B cell (primary cell): ENCODE measurements at regions not wholly inside any gene's neighbourhood (a gene's known extent, or its start where the extent isn't known, plus 50 kb on each side); places are given as distances from the start of the nearest gene placed in this dataset.

Source experiments
- ATAC-seq: fragments of 200-7000 bp; cut with Tn5 transposase; one replicate; pipeline ENCODE4 v1.10.0; 2021; ENCODE audit warnings: low read depth, mild to moderate bottlenecking, moderate number of reproducible peaks, moderate library complexity
- CTCF ChIA-PET: fragments of 350-600 bp; sonication (Branson Sonifier 250); formaldehyde crosslinking; loops from one replicate; lab custom pipeline; 2021; ENCODE audit warnings: antibody characterized with exemption, inconsistent platforms; lab: Charles Lee
- POLR2A ChIA-PET: fragments of 350-600 bp; sonication (Branson Sonifier 250); formaldehyde crosslinking; loops from one replicate; lab custom pipeline; 2021; ENCODE audit warnings: antibody characterized with exemption; lab: Charles Lee
- DNase-seq: peaks from one replicate; pipeline ENCODE4 v3.0.0; 2013
- H2AFZ ChIP-seq: 2 replicates; pipeline ENCODE4 v1.6.1; 2012; ENCODE audit warnings: mild to moderate bottlenecking, low read depth, low read length; ENCODE audit not compliant: insufficient read depth, poor library complexity, severe bottlenecking
- H3K27ac ChIP-seq, 2 donors: 1 replicate in 1 of 2; 2 replicates in 1 of 2; pipeline ENCODE4 v1.5.1; 2012 to 2013; ENCODE audit warnings: low read length in 2 of 2, mild to moderate bottlenecking in 2 of 2, moderate library complexity in 1 of 2
- H3K27me3 ChIP-seq, 4 experiments: fragments of 200-600 bp in 1 of 4; sonication (generic) in 1 of 4; replicated peaks in 1 of 4; 1 replicate in 2 of 4; 2 replicates in 2 of 4; pipeline versions ENCODE4 v1.6.1 to v1.7.0; 2013 to 2016; ENCODE audit warnings: low read length in 3 of 4, mild to moderate bottlenecking in 2 of 4, mixed read lengths in 1 of 4, moderate library complexity in 1 of 4; ENCODE audit not compliant: insufficient read depth in 4 of 4, control insufficient read depth in 3 of 4; ENCODE audit errors: control extremely low read depth in 1 of 4
- H3K36me3 ChIP-seq, 2 experiments: replicated peaks in 1 of 2; 1 replicate in 1 of 2; 2 replicates in 1 of 2; pipeline versions ENCODE4 v1.6.1 to v1.7.1; 2013; ENCODE audit warnings: low read length in 1 of 2; ENCODE audit not compliant: insufficient read depth in 2 of 2, control insufficient read depth in 1 of 2; ENCODE audit errors: control extremely low read depth in 1 of 2, extremely low read depth in 1 of 2
- H3K4me1 ChIP-seq, 2 donors: fragments of 200-600 bp in 1 of 2; sonication (generic) in 1 of 2; 1 replicate in 1 of 2; 2 replicates in 1 of 2; pipeline versions ENCODE4 v1.5.1 to v1.6.1; 2013 to 2017; ENCODE audit warnings: low read length in 2 of 2; ENCODE audit not compliant: control insufficient read depth in 2 of 2, insufficient read depth in 2 of 2
- H3K4me2 ChIP-seq: replicated peaks from 2 replicates; pipeline ENCODE3; 2012; ENCODE audit warnings: mild to moderate bottlenecking, low read depth, low read length; ENCODE audit not compliant: poor library complexity, severe bottlenecking
- H3K4me3 ChIP-seq, 5 experiments: fragments of 200-600 bp in 1 of 5; sonication (generic) in 1 of 5; 1 replicate in 3 of 5; 2 replicates in 2 of 5; pipeline versions ENCODE4 v1.5.1 to v1.7.0; 2011 to 2016; ENCODE audit warnings: low read length in 4 of 5, mild to moderate bottlenecking in 4 of 5, low read depth in 2 of 5, control low read depth in 1 of 5, moderate library complexity in 1 of 5; ENCODE audit not compliant: insufficient read depth in 1 of 5; ENCODE audit errors: control extremely low read depth in 1 of 5, extremely low read depth in 1 of 5
- H3K79me2 ChIP-seq: fragments of 200-600 bp; sonication (generic); one replicate; pipeline ENCODE4 v1.6.0; 2016; ENCODE audit warnings: low read length; ENCODE audit not compliant: control insufficient read depth, insufficient read depth
- H3K9ac ChIP-seq: fragments of 200-600 bp; sonication (generic); 2 replicates; pipeline ENCODE4 v1.6.1; 2017; ENCODE audit warnings: mild to moderate bottlenecking, low read length, moderate library complexity
- H3K9me3 ChIP-seq, 3 donors: one replicate each; pipeline versions ENCODE4 v1.6.1 to v1.7.1; 2013; ENCODE audit warnings: low read length in 2 of 3; ENCODE audit not compliant: control insufficient read depth in 2 of 3, insufficient read depth in 1 of 3; ENCODE audit errors: control extremely low read depth in 1 of 3
- H4K20me1 ChIP-seq: 2 replicates; pipeline ENCODE4 v1.6.0; 2012; ENCODE audit warnings: mild to moderate bottlenecking, low read length; ENCODE audit not compliant: insufficient read depth, control insufficient read depth, poor library complexity, severe bottlenecking
- H3K27ac Mint-ChIP-seq: one replicate; pipeline ENCODE4 v1.8.0; 2021; ENCODE audit warnings: mixed read lengths
- H3K27me3 Mint-ChIP-seq: one replicate; pipeline ENCODE4 v1.8.0; 2021; ENCODE audit warnings: mixed read lengths
- H3K4me1 Mint-ChIP-seq: one replicate; pipeline ENCODE4 v1.8.0; 2021; ENCODE audit warnings: mixed read lengths
- H3K4me3 Mint-ChIP-seq: one replicate; pipeline ENCODE4 v1.8.0; 2021; ENCODE audit warnings: mixed read lengths
- H3K9me3 Mint-ChIP-seq: one replicate; pipeline ENCODE4 v1.8.0; 2022; ENCODE audit warnings: mixed read lengths; ENCODE audit not compliant: insufficient read depth
- CTCF ChIP-seq: fragments of 200-600 bp; IDR thresholded peaks from one replicate; pipeline ENCODE4 v1.8.0; 2022; ENCODE audit warnings: antibody characterized with exemption, mild to moderate bottlenecking
- EZH2 ChIP-seq: IDR thresholded peaks from 2 replicates; pipeline ENCODE4 v1.6.1; 2012; ENCODE audit warnings: borderline replicate concordance, low read depth, mild to moderate bottlenecking, moderate library complexity, low read length; ENCODE audit not compliant: insufficient read depth, poor library complexity, severe bottlenecking
- WGBS: methylation state at CpG from one replicate; pipeline ENCODE4 v1.1.5; 2013; ENCODE audit warnings: missing lambda C conversion rate; ENCODE audit not compliant: insufficient coverage; 5-methylcytosine and 5-hydroxymethylcytosine counted together
- intact Hi-C: fragments of 100-400 bp; cut with micrococcal nuclease; formaldehyde crosslinking; loops from one replicate; pipeline ENCODE4 v1.10.0; 2022

GRCh38 chr3:176946202-176946601 is 251.1 kb downstream of the TBL1XR1 start:
- H3K27ac Mint-ChIP-seq, result no peak overlapping the region
- DNase-seq, result no peak
- no peak for TF ChIP-seq EZH2
- Histone ChIP-seq H2AFZ (no peak overlapping the region), H3K79me2 (no peaks in the 10 kb centered on the region), H4K20me1 (no peaks in the 10 kb centered on the region), H3K4me2 (no peak overlapping the region), H3K9me3 (no peaks in the 10 kb centered on the region), H3K9ac (no peak overlapping the region), H3K36me3 (no peaks in the 10 kb centered on the region), H3K27me3 (no peaks in the 10 kb centered on the region), H3K27ac (no peak overlapping the region), H3K4me3 (no peak overlapping the region), H3K4me1 (no peaks in the 10 kb centered on the region)
- peaks cover 6% of the 10 kb centered on the region for H3K27me3 Mint-ChIP-seq
- ATAC-seq, result no peak
- intact Hi-C loops, result no loop called here
- no peak overlapping the region for H3K4me3 Mint-ChIP-seq
- 97% methylated on average over 7 of the region's 9 CpGs for WGBS
- no peaks in the 10 kb centered on the region for H3K9me3 Mint-ChIP-seq
- CTCF ChIA-PET, result interaction anchor here (0.8 kb wide), 1 partner anchor 8 kb away, joined by 3 read pairs; no protein-coding TSS in a partner anchor
- no peaks in the 10 kb centered on the region for H3K4me1 Mint-ChIP-seq
- POLR2A ChIA-PET, result no interaction called here

- DNase-seq, result no peak
- TF ChIP-seq CTCF, result no peak
- TF ChIP-seq EZH2, result no peak
- H3K4me1 Mint-ChIP-seq, result no peaks in the 10 kb centered on the region
- Histone ChIP-seq H3K27me3 (peaks cover 0 to 2% (median 0%) of the 10 kb centered on the region in 4 experiments), H3K36me3 (no peaks in the 10 kb centered on the region), H2AFZ (no peak overlapping the region), H3K9ac (no peak overlapping the region), H3K4me1 (no peaks in the 10 kb centered on the region), H4K20me1 (no peaks in the 10 kb centered on the region), H3K9me3 (no peaks in the 10 kb centered on the region), H3K4me2 (no peak overlapping the region), H3K27ac (no peak overlapping the region), H3K79me2 (no peaks in the 10 kb centered on the region), H3K4me3 (no peak overlapping the region)
- ChIA-PET CTCF (interaction anchor here (0.6 kb wide), 1 partner anchor 30 kb away, joined by 4 read pairs; no protein-coding TSS in a partner anchor), POLR2A (no interaction called here)
- H3K27ac Mint-ChIP-seq, result no peak overlapping the region
- no peak overlapping the region for H3K4me3 Mint-ChIP-seq
- peaks cover 12% of the 10 kb centered on the region for H3K27me3 Mint-ChIP-seq
- no CpG with 5 or more reads among the region's 1 CpG for WGBS
- intact Hi-C loops, result no loop called here
- H3K9me3 Mint-ChIP-seq, result no peaks in the 10 kb centered on the region
- no peak for ATAC-seq
Measured at GRCh38 chr3:176942305-176942704, 255.0 kb downstream of the TBL1XR1 start.
